ENCODE measurements at regions not wholly inside any gene's neighbourhood (a gene's known extent, or its start where the extent isn't known, plus 50 kb on each side); places are given as distances from the start of the nearest gene placed in this dataset.

DNA sequence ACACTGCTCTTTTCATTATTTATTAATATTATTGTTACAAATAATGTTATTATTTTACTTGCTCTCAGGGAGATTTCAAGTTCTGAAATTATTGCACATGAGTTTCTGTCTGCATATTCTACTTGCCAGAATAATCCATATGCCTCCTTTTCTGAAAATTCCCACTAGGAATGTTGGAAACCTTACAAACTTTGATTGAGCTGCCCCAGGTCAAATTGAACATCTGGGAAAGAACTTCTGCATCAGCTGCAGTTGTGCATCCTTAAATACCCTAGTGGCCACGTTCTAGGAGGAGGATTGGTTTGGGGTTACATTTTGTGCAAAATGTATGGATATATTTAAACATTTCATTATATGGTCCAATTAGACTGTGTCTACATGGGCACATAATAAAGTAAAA, 1302.7 kb upstream of the PIK3C3 start:
- Histone ChIP-seq H4K20me1 (ENCODE audit: control insufficient read depth, insufficient read depth, low read depth, low read length) (no peaks in the 10 kb centered on the region), H3K4me1 (ENCODE audit: control insufficient read depth, low read length) (no peaks in the 10 kb centered on the region), H3K36me3 (ENCODE audit: control insufficient read depth, low read length) (no peaks in the 10 kb centered on the region), H3K27ac (ENCODE audit: low read depth, low read length) (no peak overlapping the region), H3K27me3 (ENCODE audit: control insufficient read depth, low read length) (no peaks in the 10 kb centered on the region), H3F3A (ENCODE audit: control insufficient read depth, insufficient read depth) (no peaks in the 10 kb centered on the region), H3K79me2 (ENCODE audit: control insufficient read depth, low read length) (no peaks in the 10 kb centered on the region), H3K9me2 (replicated peaks; ENCODE audit: control insufficient read depth, low read length) (no peaks in the 10 kb centered on the region), H3K4me2 (ENCODE audit: low read length) (no peak overlapping the region), H3K4me3 (ENCODE audit: low read length) (no peak overlapping the region), H3K9me3 (ENCODE audit: control insufficient read depth, insufficient read depth, low read length) (peaks cover 5% of the 10 kb centered on the region; the same call in 1 of the 2 replicates)
- TF ChIP-seq EZH2phosphoT487 (IDR thresholded peaks at IDR 0.05; ENCODE audit: borderline replicate concordance, low read length): no peak
- TF ChIP-seq, protein P1, sequence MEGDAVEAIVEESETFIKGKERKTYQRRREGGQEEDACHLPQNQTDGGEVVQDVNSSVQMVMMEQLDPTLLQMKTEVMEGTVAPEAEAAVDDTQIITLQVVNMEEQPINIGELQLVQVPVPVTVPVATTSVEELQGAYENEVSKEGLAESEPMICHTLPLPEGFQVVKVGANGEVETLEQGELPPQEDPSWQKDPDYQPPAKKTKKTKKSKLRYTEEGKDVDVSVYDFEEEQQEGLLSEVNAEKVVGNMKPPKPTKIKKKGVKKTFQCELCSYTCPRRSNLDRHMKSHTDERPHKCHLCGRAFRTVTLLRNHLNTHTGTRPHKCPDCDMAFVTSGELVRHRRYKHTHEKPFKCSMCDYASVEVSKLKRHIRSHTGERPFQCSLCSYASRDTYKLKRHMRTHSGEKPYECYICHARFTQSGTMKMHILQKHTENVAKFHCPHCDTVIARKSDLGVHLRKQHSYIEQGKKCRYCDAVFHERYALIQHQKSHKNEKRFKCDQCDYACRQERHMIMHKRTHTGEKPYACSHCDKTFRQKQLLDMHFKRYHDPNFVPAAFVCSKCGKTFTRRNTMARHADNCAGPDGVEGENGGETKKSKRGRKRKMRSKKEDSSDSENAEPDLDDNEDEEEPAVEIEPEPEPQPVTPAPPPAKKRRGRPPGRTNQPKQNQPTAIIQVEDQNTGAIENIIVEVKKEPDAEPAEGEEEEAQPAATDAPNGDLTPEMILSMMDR (IDR thresholded peaks at IDR 0.05; ENCODE audit: low read depth, low read length, poor library complexity, severe bottlenecking): no peak

DNA sequence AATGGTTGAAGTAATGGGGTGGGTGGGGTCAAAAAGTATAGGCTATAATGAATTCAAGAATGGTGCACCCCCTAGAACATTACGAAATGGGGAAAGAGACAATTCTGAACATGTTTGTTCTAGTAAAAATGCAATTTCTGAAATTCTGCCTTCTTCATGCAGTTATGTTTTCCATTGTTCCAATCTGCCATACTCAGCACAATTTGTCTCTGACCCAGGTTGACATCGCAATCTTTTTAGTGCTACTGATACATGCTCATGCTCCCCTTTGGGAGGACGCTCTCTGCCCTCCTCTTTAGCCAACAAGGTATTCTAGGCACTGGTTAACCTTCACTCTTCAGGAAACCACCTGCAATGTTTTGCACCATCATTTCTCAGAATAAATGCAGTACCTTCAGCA, 1303.9 kb upstream of the PIK3C3 start:
- Histone ChIP-seq H3K36me3 (ENCODE audit: control insufficient read depth, low read length) (no peaks in the 10 kb centered on the region), H3K27ac (ENCODE audit: low read depth, low read length) (no peak overlapping the region), H3K27me3 (ENCODE audit: control insufficient read depth, low read length) (no peaks in the 10 kb centered on the region), H4K20me1 (ENCODE audit: control insufficient read depth, insufficient read depth, low read depth, low read length) (no peaks in the 10 kb centered on the region), H3K9me3 (ENCODE audit: control insufficient read depth, insufficient read depth, low read length) (peaks cover 5% of the 10 kb centered on the region; the same call in 1 of the 2 replicates), H3K4me1 (ENCODE audit: control insufficient read depth, low read length) (no peaks in the 10 kb centered on the region), H3K4me3 (ENCODE audit: low read length) (no peak overlapping the region), H3K79me2 (ENCODE audit: control insufficient read depth, low read length) (no peaks in the 10 kb centered on the region), H3F3A (ENCODE audit: control insufficient read depth, insufficient read depth) (no peaks in the 10 kb centered on the region), H3K4me2 (ENCODE audit: low read length) (no peak overlapping the region), H3K9me2 (replicated peaks; ENCODE audit: control insufficient read depth, low read length) (no peaks in the 10 kb centered on the region)
- no peak for TF ChIP-seq EZH2phosphoT487 (IDR thresholded peaks at IDR 0.05; ENCODE audit: borderline replicate concordance, low read length)
- TF ChIP-seq, protein P1 (IDR thresholded peaks at IDR 0.05; ENCODE audit: low read depth, low read length, poor library complexity, severe bottlenecking): no peak

DNA sequence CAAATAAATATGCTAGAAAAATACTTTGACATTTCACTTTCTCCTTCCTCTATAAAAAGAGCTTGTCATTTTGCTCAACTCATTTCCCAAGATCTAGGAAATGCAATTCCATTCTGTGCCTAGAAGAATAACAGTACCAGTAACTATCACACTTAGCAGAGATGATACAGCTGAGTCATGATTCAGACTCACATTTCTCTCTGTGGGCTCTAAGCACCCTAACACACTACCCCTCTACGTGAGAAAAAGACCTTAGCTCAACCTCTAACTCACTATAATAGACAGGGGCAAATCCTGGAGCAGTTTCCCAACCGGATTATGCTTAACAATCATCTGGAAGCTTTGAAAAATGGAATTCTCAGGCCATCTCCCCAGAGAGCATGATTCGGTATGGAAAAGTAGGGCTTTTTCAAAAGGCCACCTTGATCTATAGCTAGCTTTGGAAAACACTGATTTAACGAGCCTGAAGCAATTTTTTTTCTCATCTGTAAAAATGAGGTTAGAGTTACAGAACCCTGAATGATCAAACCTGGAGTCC, 1312.3 kb upstream of the PIK3C3 start:
- H3K4me2 ChIP-seq (ENCODE audit: low read length): no peak overlapping the region
- no peaks in the 10 kb centered on the region for H3K9me2 ChIP-seq (replicated peaks; ENCODE audit: control insufficient read depth, low read length)
- H3K36me3 ChIP-seq (ENCODE audit: control insufficient read depth, low read length): no peaks in the 10 kb centered on the region
- H3K79me2 ChIP-seq (ENCODE audit: control insufficient read depth, low read length): no peaks in the 10 kb centered on the region
- no peaks in the 10 kb centered on the region for H3F3A ChIP-seq (ENCODE audit: control insufficient read depth, insufficient read depth)
- H3K4me1 ChIP-seq (ENCODE audit: control insufficient read depth, low read length): no peaks in the 10 kb centered on the region
- no peaks in the 10 kb centered on the region for H4K20me1 ChIP-seq (ENCODE audit: control insufficient read depth, insufficient read depth, low read depth, low read length)
- no peaks in the 10 kb centered on the region for H3K9me3 ChIP-seq (ENCODE audit: control insufficient read depth, insufficient read depth, low read length)
- no peak overlapping the region for H3K4me3 ChIP-seq (ENCODE audit: low read length)
- TF ChIP-seq, protein P1 (IDR thresholded peaks at IDR 0.05; ENCODE audit: low read depth, low read length, poor library complexity, severe bottlenecking): no peak
- no peak for TF ChIP-seq EZH2phosphoT487 (IDR thresholded peaks at IDR 0.05; ENCODE audit: borderline replicate concordance, low read length)
- no peak overlapping the region for H3K27ac ChIP-seq (ENCODE audit: low read depth, low read length)
- H3K27me3 ChIP-seq (ENCODE audit: control insufficient read depth, low read length): no peaks in the 10 kb centered on the region

Data from DOHH2 (cell line).